ENCODE measurements at regions not wholly inside any gene's neighbourhood (a gene's known extent, or its start where the extent isn't known, plus 50 kb on each side); places are given as distances from the start of the nearest gene placed in this dataset.
"Not testable (repeated sequence)": the region's sequence is repeated elsewhere in the genome, so short reads cannot be mapped to it uniquely, and the experiment has no call there.

DNA sequence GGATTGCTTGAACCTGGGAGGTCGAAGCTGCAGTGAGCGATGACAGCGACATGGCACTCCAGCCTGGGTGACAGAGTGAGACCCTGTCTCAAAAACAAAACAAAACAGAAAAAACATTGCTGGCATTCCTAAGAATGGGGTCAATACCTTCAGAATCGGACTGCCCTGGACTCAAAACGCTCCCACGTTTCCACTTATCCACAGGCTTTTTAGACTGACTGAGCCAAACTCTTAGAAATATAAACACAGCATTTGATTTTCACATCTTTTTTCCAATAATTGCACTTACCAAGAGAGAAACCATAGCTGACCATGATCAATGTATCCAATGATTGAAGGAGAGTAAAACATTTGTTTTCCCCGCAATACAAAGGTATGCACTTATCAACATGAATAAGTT is 59.5 kb upstream of the CUX1 start:
- no peak for DNase-seq (ENCODE audit: low read depth in 1 of 2, low spot score in 1 of 2)
- TF ChIP-seq, protein P1, sequence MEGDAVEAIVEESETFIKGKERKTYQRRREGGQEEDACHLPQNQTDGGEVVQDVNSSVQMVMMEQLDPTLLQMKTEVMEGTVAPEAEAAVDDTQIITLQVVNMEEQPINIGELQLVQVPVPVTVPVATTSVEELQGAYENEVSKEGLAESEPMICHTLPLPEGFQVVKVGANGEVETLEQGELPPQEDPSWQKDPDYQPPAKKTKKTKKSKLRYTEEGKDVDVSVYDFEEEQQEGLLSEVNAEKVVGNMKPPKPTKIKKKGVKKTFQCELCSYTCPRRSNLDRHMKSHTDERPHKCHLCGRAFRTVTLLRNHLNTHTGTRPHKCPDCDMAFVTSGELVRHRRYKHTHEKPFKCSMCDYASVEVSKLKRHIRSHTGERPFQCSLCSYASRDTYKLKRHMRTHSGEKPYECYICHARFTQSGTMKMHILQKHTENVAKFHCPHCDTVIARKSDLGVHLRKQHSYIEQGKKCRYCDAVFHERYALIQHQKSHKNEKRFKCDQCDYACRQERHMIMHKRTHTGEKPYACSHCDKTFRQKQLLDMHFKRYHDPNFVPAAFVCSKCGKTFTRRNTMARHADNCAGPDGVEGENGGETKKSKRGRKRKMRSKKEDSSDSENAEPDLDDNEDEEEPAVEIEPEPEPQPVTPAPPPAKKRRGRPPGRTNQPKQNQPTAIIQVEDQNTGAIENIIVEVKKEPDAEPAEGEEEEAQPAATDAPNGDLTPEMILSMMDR (IDR thresholded peaks at IDR 0.05; ENCODE audit: low read depth, low read length): no peak

DNA sequence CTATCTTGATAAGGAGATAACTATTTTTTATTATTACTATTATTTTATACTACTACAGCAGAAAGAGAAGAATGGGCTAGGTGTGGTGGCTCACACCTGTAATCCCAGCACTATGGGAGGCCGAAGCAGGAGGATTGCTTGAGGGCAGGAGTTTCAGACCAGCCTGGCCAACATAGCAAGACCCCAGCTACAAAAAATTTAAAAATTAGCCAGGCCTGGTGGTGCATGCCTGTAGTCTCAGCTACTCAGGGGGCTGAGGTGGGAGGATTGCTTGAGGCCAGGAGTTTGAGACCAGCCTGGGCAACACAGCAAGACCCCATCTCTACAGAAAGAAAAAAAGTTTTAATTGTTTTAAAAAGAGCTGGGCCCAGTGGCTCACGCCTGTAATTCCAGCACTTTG is 58.9 kb upstream of the CUX1 start:
- H3K4me3 ChIP-seq; DNase-seq (ENCODE audit: low read depth in 1 of 2, low spot score in 1 of 2); H3K27ac ChIP-seq: not testable (repeated sequence)

More for the DNA sequence above, 59.5 kb upstream of the CUX1 start:
- no peaks in the 10 kb centered on the region for H3K4me1 ChIP-seq (ENCODE audit: low read depth)
- H3K4me3 ChIP-seq: no peak overlapping the region
- H3K27me3 ChIP-seq: no peaks in the 10 kb centered on the region
- H3K9me3 ChIP-seq (ENCODE audit: low read depth): no peaks in the 10 kb centered on the region
- H3K36me3 ChIP-seq: no peaks in the 10 kb centered on the region
- no peak overlapping the region for H3K27ac ChIP-seq

GRCh38 chr7:101764221-101764620 is 53.2 kb upstream of the CUX1 start:
- H3K27me3 ChIP-seq: no peaks in the 10 kb centered on the region
- TF ChIP-seq, protein P1 (IDR thresholded peaks at IDR 0.05; ENCODE audit: low read depth, low read length): no peak
- no peaks in the 10 kb centered on the region for H3K9me3 ChIP-seq (ENCODE audit: low read depth)
- H3K4me1 ChIP-seq (ENCODE audit: low read depth): no peaks in the 10 kb centered on the region
- H3K36me3 ChIP-seq: no peaks in the 10 kb centered on the region
- H3K27ac ChIP-seq: no peak overlapping the region
- no peak for DNase-seq (ENCODE audit: low read depth in 1 of 2, low spot score in 1 of 2)
- H3K4me3 ChIP-seq: no peak overlapping the region

More for the DNA sequence above, 58.9 kb upstream of the CUX1 start:
- H3K27me3 ChIP-seq; H3K9me3 ChIP-seq (ENCODE audit: low read depth); H3K4me1 ChIP-seq (ENCODE audit: low read depth); H3K36me3 ChIP-seq: not testable (repeated sequence)

DNA sequence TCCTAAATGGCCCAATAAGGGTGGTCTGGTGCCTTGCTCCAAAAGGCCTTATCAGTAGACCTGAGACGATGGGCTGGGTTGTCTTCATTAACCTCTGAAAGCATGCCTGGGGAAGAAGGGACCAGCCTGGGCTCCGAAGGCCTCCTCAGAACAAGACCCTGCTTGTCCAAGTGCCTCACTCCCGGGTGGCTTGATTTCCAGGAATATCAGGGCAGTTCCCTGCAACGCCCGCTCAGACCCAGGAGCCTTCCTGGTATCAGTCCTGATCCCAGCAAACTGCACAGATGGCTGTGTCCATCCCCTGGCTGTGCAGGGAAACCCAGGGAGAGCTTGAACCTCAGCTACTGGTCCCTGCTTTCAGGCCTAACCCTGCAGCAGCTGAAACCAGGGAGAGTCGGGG is 49.9 kb upstream of the CUX1 start:
- Histone ChIP-seq H3K27ac (no peak overlapping the region), H3K4me3 (no peak overlapping the region), H3K36me3 (no peaks in the 10 kb centered on the region), H3K4me1 (ENCODE audit: low read depth) (no peaks in the 10 kb centered on the region), H3K9me3 (ENCODE audit: low read depth) (no peaks in the 10 kb centered on the region), H3K27me3 (no peaks in the 10 kb centered on the region)
- no peak for DNase-seq (ENCODE audit: low read depth in 1 of 2, low spot score in 1 of 2)
- TF ChIP-seq, protein P1 (IDR thresholded peaks at IDR 0.05; ENCODE audit: low read depth, low read length): no peak

All from cardiac muscle cell (in vitro differentiated cells and primary cell).